IMR-90 (cell line): ENCODE measurements at regions not wholly inside any gene's neighbourhood (a gene's known extent, or its start where the extent isn't known, plus 50 kb on each side); places are given as distances from the start of the nearest gene placed in this dataset.

Experiments used
- ATAC-seq: fragments of 200-7000 bp; cut with Tn5 transposase; 2 replicates; pipeline ENCODE4 v1.9.1; 2020; ENCODE audit warnings: low read depth, mild to moderate bottlenecking, moderate library complexity
- BruUV-seq: library from RNA; stranded (reverse); fragments of 400-500 nt; replicated peaks from 2 replicates; lab custom pipeline; 2021; lab: Mats Ljungman, UMichigan
- CTCF ChIA-PET: fragments of 300-600 bp; formaldehyde crosslinking; extraction: SDS; loops from one replicate; lab custom pipeline; 2021; ENCODE audit warnings: antibody characterized with exemption; lab: Yijun Ruan, JAX
- POLR2A ChIA-PET: fragments of 300-600 bp; sonication (Branson Sonifier 250); formaldehyde crosslinking; loops from one replicate; lab custom pipeline; 2022; ENCODE audit warnings: antibody characterized with exemption; ENCODE audit not compliant: unreplicated experiment; lab: Charles Lee
- DNase-seq: peaks from one replicate; pipeline ENCODE4 v3.0.0; 2013
- H2AFZ ChIP-seq: replicated peaks from 2 replicates; pipeline ENCODE3; 2013; ENCODE audit warnings: low read length, mild to moderate bottlenecking; ENCODE audit not compliant: poor library complexity
- H2AK5ac ChIP-seq: 2 replicates; pipeline ENCODE4 v1.6.1; 2013; ENCODE audit warnings: low read depth, low read length, inconsistent platforms
- H2AK9ac ChIP-seq: replicated peaks from 2 replicates; pipeline ENCODE3; 2013; ENCODE audit warnings: mild to moderate bottlenecking, low read depth, low read length, moderate library complexity; ENCODE audit not compliant: poor library complexity
- H2BK120ac ChIP-seq: 2 replicates; pipeline ENCODE4 v1.6.1; 2013; ENCODE audit warnings: low read depth, low read length, inconsistent platforms
- H2BK15ac ChIP-seq: 3 replicates; pipeline ENCODE4 v1.6.1; 2013; ENCODE audit warnings: low read depth, low read length, inconsistent platforms
- H2BK20ac ChIP-seq: 2 replicates; pipeline ENCODE4 v1.6.1; 2013; ENCODE audit warnings: low read depth, mild to moderate bottlenecking, inconsistent platforms, low read length, moderate library complexity
- H2BK5ac ChIP-seq: 2 replicates; pipeline ENCODE4 v1.6.1; 2013; ENCODE audit warnings: mild to moderate bottlenecking, low read depth, low read length, inconsistent platforms; ENCODE audit not compliant: poor library complexity, severe bottlenecking
- H3K14ac ChIP-seq: replicated peaks from 2 replicates; pipeline ENCODE4 v1.6.1; 2013; ENCODE audit warnings: low read depth, low read length, inconsistent platforms
- H3K18ac ChIP-seq: 2 replicates; pipeline ENCODE4 v1.6.1; 2013; ENCODE audit warnings: low read depth, low read length, control low read depth
- H3K23ac ChIP-seq: 2 replicates; pipeline ENCODE4 v1.6.1; 2013; ENCODE audit warnings: low read depth, low read length, inconsistent platforms
- H3K27ac ChIP-seq: 2 replicates; pipeline ENCODE4 v1.5.1; 2013; ENCODE audit warnings: mild to moderate bottlenecking, control low read depth, low read length; ENCODE audit not compliant: insufficient read depth
- H3K27me3 ChIP-seq: 2 replicates; pipeline ENCODE4 v1.6.1; 2013; ENCODE audit warnings: low read length; ENCODE audit not compliant: control insufficient read depth, insufficient read depth
- H3K36me3 ChIP-seq: 2 replicates; pipeline ENCODE4 v1.6.1; 2013; ENCODE audit warnings: low read length, mixed read lengths; ENCODE audit not compliant: control insufficient read depth, insufficient read depth
- H3K4ac ChIP-seq: 2 replicates; pipeline ENCODE4 v1.6.1; 2013; ENCODE audit warnings: low read depth, low read length, inconsistent platforms
- H3K4me1 ChIP-seq: 2 replicates; pipeline ENCODE4 v1.6.1; 2013; ENCODE audit warnings: low read length, mixed read lengths; ENCODE audit not compliant: control insufficient read depth, insufficient read depth
- H3K4me2 ChIP-seq: 2 replicates; pipeline ENCODE4 v1.6.1; 2013; ENCODE audit warnings: low read depth, mild to moderate bottlenecking, control low read depth, low read length, moderate library complexity
- H3K4me3 ChIP-seq: 2 replicates; pipeline ENCODE4 v1.5.1; 2013; ENCODE audit warnings: low read depth, mild to moderate bottlenecking, control low read depth, low read length, moderate library complexity; ENCODE audit not compliant: insufficient read depth
- H3K56ac ChIP-seq: 2 replicates; pipeline ENCODE4 v1.6.1; 2013; ENCODE audit warnings: low read length, inconsistent platforms; ENCODE audit not compliant: insufficient read depth; ENCODE audit errors: extremely low read depth
- H3K79me1 ChIP-seq, 2 experiments: 2 replicates each; pipeline ENCODE4 v1.6.1; 2013; ENCODE audit warnings: low read length in 2 of 2, inconsistent platforms in 1 of 2, low read depth in 1 of 2
- H3K9ac ChIP-seq: 2 replicates; pipeline ENCODE4 v1.6.1; 2013; ENCODE audit warnings: low read depth, low read length, control low read depth
- H3K9me1 ChIP-seq: 2 replicates; pipeline ENCODE4 v1.6.1; 2013; ENCODE audit warnings: low read length, inconsistent platforms; ENCODE audit not compliant: insufficient read depth
- H3K9me3 ChIP-seq: 2 replicates; pipeline ENCODE4 v1.6.1; 2013; ENCODE audit warnings: low read length; ENCODE audit not compliant: control insufficient read depth, insufficient read depth
- H4K20me1 ChIP-seq: 2 replicates; pipeline ENCODE4 v1.6.1; 2013; ENCODE audit warnings: low read length, inconsistent platforms; ENCODE audit not compliant: insufficient read depth
- H4K5ac ChIP-seq: 2 replicates; pipeline ENCODE4 v1.6.1; 2013; ENCODE audit warnings: mild to moderate bottlenecking, low read depth, low read length, control low read depth
- H4K8ac ChIP-seq, 2 experiments: 2 replicates each; pipeline ENCODE4 v1.6.1; 2013; ENCODE audit warnings: low read depth in 2 of 2, low read length in 2 of 2, control low read depth in 1 of 2, inconsistent platforms in 1 of 2
- H4K91ac ChIP-seq: 2 replicates; pipeline ENCODE4 v1.6.1; 2013; ENCODE audit warnings: low read depth, low read length, inconsistent platforms; ENCODE audit not compliant: insufficient read depth
- BHLHE40 ChIP-seq: fragments of 150-350 bp; IDR thresholded peaks from 2 replicates; pipeline ENCODE4 v1.6.1; 2016; ENCODE audit warnings: mild to moderate bottlenecking, low read depth, low read length
- CEBPB ChIP-seq: IDR thresholded peaks from 2 replicates; pipeline ENCODE4 v1.6.1; 2012; ENCODE audit warnings: low read depth, low read length, improper control_type of control experiment
- CHD1 ChIP-seq: IDR thresholded peaks from 2 replicates; pipeline ENCODE4 v1.6.1; 2012; ENCODE audit warnings: low read depth, low read length, improper control_type of control experiment
- CTCF ChIP-seq: conservative IDR thresholded peaks from 2 replicates; pipeline ENCODE4 v1.5.1; 2012; ENCODE audit warnings: mild to moderate bottlenecking, low read depth, low read length, improper control_type of control experiment
- ELK1 ChIP-seq: fragments of 150-350 bp; IDR thresholded peaks from 2 replicates; pipeline ENCODE4 v1.6.1; 2016; ENCODE audit warnings: low read depth, mild to moderate bottlenecking, low read length, moderate library complexity, borderline replicate concordance
- FOS ChIP-seq: fragments of 150-350 bp; IDR thresholded peaks from 2 replicates; pipeline ENCODE4 v1.6.1; 2016; ENCODE audit warnings: low read depth, low read length
- MXI1 ChIP-seq: IDR thresholded peaks from 2 replicates; pipeline ENCODE4 v1.6.1; 2012; ENCODE audit warnings: low read depth, mild to moderate bottlenecking, low read length, moderate library complexity, borderline replicate concordance
- NFE2L2 ChIP-seq: fragments of 150-350 bp; IDR thresholded peaks from 2 replicates; pipeline ENCODE4 v1.6.1; 2016; ENCODE audit warnings: low read depth, mild to moderate bottlenecking, low read length
- POLR2A ChIP-seq: IDR thresholded peaks from 2 replicates; pipeline ENCODE4 v1.6.1; 2012; ENCODE audit warnings: mild to moderate bottlenecking, low read depth, low read length
- RAD21 ChIP-seq: IDR thresholded peaks from 2 replicates; pipeline ENCODE4 v1.6.1; 2012; ENCODE audit warnings: low read length, improper control_type of control experiment
- RCOR1 ChIP-seq: IDR thresholded peaks from 2 replicates; pipeline ENCODE4 v1.6.1; 2012; ENCODE audit warnings: mild to moderate bottlenecking, low read length, improper control_type of control experiment; ENCODE audit not compliant: insufficient replicate concordance
- SMC3 ChIP-seq: fragments of 150-350 bp; IDR thresholded peaks from 2 replicates; pipeline ENCODE4 v1.6.1; 2016; ENCODE audit warnings: low read depth, mild to moderate bottlenecking, antibody characterized with exemption, low read length, moderate library complexity
- USF2 ChIP-seq: fragments of 150-350 bp; IDR thresholded peaks from 2 replicates; pipeline ENCODE4 v1.6.1; 2017; ENCODE audit warnings: mild to moderate bottlenecking, antibody characterized with exemption, low read length, low read depth
- WGBS, 2 experiments: methylation state at CpG; one replicate each; pipeline versions ENCODE4 v1.1.5 to v1.1.7; 2013; ENCODE audit warnings: missing lambda C conversion rate in 2 of 2; ENCODE audit not compliant: insufficient read length in 1 of 2; ENCODE audit errors: extremely low coverage in 2 of 2; 5-methylcytosine and 5-hydroxymethylcytosine counted together
- dilution Hi-C: fragments of 300-500 bp; cut with HindIII; formaldehyde crosslinking; loops from one replicate; pipeline ENCODE4 v1.14.3; 2018; ENCODE audit warnings: low sequenced_read_pairs; ENCODE audit not compliant: unreplicated experiment
- in situ Hi-C: fragments of 300-500 bp; cut with MboI; formaldehyde crosslinking; loops from 3 replicates; pipeline ENCODE4 v1.14.3; 2019; ENCODE audit warnings: low sequenced_read_pairs, inconsistent platforms, mixed read lengths
- intact Hi-C: fragments of 100-400 bp; cut with micrococcal nuclease; formaldehyde crosslinking; loops from 2 replicates; pipeline ENCODE4 v1.10.0; 2022

GRCh38 chr21:28016571-28016970, 976.1 kb downstream of the LTN1 start:
- Histone ChIP-seq H3K18ac (no peak overlapping the region), H2BK15ac (no peak overlapping the region), H3K14ac (no peak overlapping the region), H2AK9ac (no peak overlapping the region), H4K5ac (no peak overlapping the region), H3K9me1 (no peaks in the 10 kb centered on the region), H2BK120ac (no peak overlapping the region), H2BK5ac (no peak overlapping the region), H4K8ac (no peak overlapping the region), H3K56ac (no peak overlapping the region), H3K4me1 (no peaks in the 10 kb centered on the region), H3K27ac (no peak overlapping the region), H3K9me3 (no peaks in the 10 kb centered on the region), H3K36me3 (no peaks in the 10 kb centered on the region), H3K23ac (no peak overlapping the region), H3K9ac (no peak overlapping the region), H3K27me3 (no peaks in the 10 kb centered on the region), H4K20me1 (no peaks in the 10 kb centered on the region), H2AK5ac (no peak overlapping the region), H2AFZ (no peak overlapping the region), H3K4me2 (no peak overlapping the region), H4K91ac (no peak overlapping the region), H3K4me3 (no peak overlapping the region), H3K79me1 (no peaks in the 10 kb centered on the region), H2BK20ac (peak overlapping the region; percentile 45; the same call in 1 of the 2 replicates), H3K4ac (no peak overlapping the region)
- dilution Hi-C loops, result no loop called here
- TF ChIP-seq ELK1 (no peak), POLR2A (no peak), BHLHE40 (no peak), SMC3 (no peak), FOS (no peak), CHD1 (no peak), CTCF (no peak), RAD21 (no peak), CEBPB (no peak), NFE2L2 (no peak), USF2 (no peak), MXI1 (no peak), RCOR1 (no peak)
- in situ Hi-C loops, result no loop called here
- intact Hi-C loops, result no loop called here
- DNase-seq, result peak; percentile 4
- peak; percentile 60 for ATAC-seq
- ChIA-PET POLR2A (no interaction called here), CTCF (no interaction called here)
- no TSS peak for BruUV-seq
- WGBS, 2 experiments, result no CpG with 5 or more reads among the region's 1 CpG
